ENCODE measurements at regions not wholly inside any gene's neighbourhood (a gene's known extent, or its start where the extent isn't known, plus 50 kb on each side); places are given as distances from the start of the nearest gene placed in this dataset.

- no peak overlapping the region for H3K27ac ChIP-seq
- H3K4me1 ChIP-seq = no peaks in the 10 kb centered on the region
- ATAC-seq (no peak), DNase-seq (no peak)
- no peak for TF ChIP-seq CTCF (IDR thresholded peaks at IDR 0.05)
- H3K9me3 ChIP-seq = no peaks in the 10 kb centered on the region
- intact Hi-C loops (cut with DNase I) = no loop called here
- H3K27me3 ChIP-seq = no peaks in the 10 kb centered on the region
- H3K36me3 ChIP-seq = no peaks in the 10 kb centered on the region
- H3K4me3 ChIP-seq = no peak overlapping the region
Observed at GRCh38 chr16:56063111-56063510, 128.2 kb upstream of the GNAO1 start.

- Histone ChIP-seq H3K27me3 (no peaks in the 10 kb centered on the region), H3K27ac (no peak overlapping the region), H3K36me3 (no peaks in the 10 kb centered on the region), H3K4me1 (no peaks in the 10 kb centered on the region), H3K4me3 (no peak overlapping the region), H3K9me3 (no peaks in the 10 kb centered on the region)
- no peak for TF ChIP-seq CTCF (IDR thresholded peaks at IDR 0.05)
- intact Hi-C loops (cut with DNase I) = no loop called here
- no peak for ATAC-seq
- DNase-seq = no peak
Observed at GRCh38 chr16:56057151-56057550, 134.1 kb upstream of the GNAO1 start.

GRCh38 chr16:56050916-56051315 is 140.4 kb upstream of the GNAO1 start:
- intact Hi-C loops (cut with DNase I) = no loop called here

GRCh38 chr16:56048425-56049105 is 142.7 kb upstream of the GNAO1 start:
- Histone ChIP-seq H3K9me3 (no peaks in the 10 kb centered on the region), H3K27ac (no peak overlapping the region), H3K36me3 (no peaks in the 10 kb centered on the region), H3K4me3 (no peak overlapping the region), H3K4me1 (no peaks in the 10 kb centered on the region), H3K27me3 (no peaks in the 10 kb centered on the region)
- ATAC-seq (peak; percentile 73), DNase-seq (no peak)
- intact Hi-C loops (cut with DNase I) = no loop called here
- no peak for TF ChIP-seq CTCF (IDR thresholded peaks at IDR 0.05)

More at GRCh38 chr16:56050916-56051315, 140.4 kb upstream of the GNAO1 start:
- no peaks in the 10 kb centered on the region for H3K4me1 ChIP-seq
- no peak overlapping the region for H3K27ac ChIP-seq
- ATAC-seq (no peak), DNase-seq (no peak)
- no peaks in the 10 kb centered on the region for H3K36me3 ChIP-seq
- TF ChIP-seq CTCF (IDR thresholded peaks at IDR 0.05) = no peak
- H3K27me3 ChIP-seq = no peaks in the 10 kb centered on the region
- H3K4me3 ChIP-seq = no peak overlapping the region
- no peaks in the 10 kb centered on the region for H3K9me3 ChIP-seq

- intact Hi-C loops (cut with DNase I) = no loop called here
- Histone ChIP-seq H3K4me3 (no peak overlapping the region), H3K36me3 (no peaks in the 10 kb centered on the region), H3K27me3 (no peaks in the 10 kb centered on the region), H3K27ac (no peak overlapping the region), H3K4me1 (no peaks in the 10 kb centered on the region), H3K9me3 (no peaks in the 10 kb centered on the region)
- no peak for TF ChIP-seq CTCF (IDR thresholded peaks at IDR 0.05)
- ATAC-seq = no peak
- DNase-seq = no peak
Observed at GRCh38 chr16:56047307-56048234, 143.7 kb upstream of the GNAO1 start.
